ENCODE measurements at regions not wholly inside any gene's neighbourhood (a gene's known extent, or its start where the extent isn't known, plus 50 kb on each side); places are given as distances from the start of the nearest gene placed in this dataset.

DNA sequence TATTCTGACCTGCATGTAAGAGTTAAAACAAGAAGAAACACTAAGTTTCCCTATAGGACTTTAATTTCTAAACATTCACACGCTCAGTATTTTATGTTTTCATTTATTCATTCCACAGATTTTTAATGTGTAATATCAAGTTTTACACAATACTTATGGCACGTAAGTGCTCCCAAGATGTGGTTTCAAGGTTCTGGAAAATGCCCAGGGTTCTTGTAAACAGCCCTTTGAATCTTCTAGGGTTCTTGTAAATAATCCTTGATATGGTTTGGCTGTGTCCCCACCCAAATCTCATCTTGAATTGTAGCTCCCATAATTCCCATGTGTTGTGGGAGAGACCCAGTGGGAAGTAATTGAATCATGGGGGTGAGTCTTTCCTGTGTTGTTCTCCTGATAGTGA, 383.0 kb downstream of the TXNL1 start:
- no peak for TF ChIP-seq CTCF (IDR thresholded peaks at IDR 0.05; ENCODE audit: extremely low read depth, insufficient read depth, missing control alignments)
- in situ Hi-C loops (cut with MboI; ENCODE audit: low pct_unique_long_range_greater_than_20kb, low sequenced_read_pairs, unreplicated experiment), result no loop called here
- no peak for DNase-seq (ENCODE audit: low spot score)

DNA sequence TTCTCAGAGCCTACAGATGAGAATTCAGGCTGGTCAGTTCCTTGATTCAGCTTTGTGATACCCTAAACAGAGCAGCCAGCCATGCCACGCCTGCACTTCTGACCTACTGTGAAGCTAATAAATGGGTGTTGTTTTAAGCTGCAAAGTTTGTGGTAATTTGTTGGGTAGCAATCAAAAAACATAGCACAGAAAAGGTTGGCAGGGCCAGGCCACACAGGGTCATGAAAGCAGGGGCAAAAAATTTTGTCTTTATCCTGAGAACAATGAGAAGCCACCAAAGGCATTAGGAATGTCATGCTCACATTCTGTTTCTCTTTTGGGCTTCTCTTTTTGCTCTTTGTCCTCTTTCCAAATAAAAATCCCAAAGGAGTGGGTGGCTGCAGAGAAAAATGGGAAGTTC, 385.9 kb downstream of the TXNL1 start:
- in situ Hi-C loops (cut with MboI; ENCODE audit: low pct_unique_long_range_greater_than_20kb, low sequenced_read_pairs, unreplicated experiment), result no loop called here
- TF ChIP-seq CTCF (IDR thresholded peaks at IDR 0.05; ENCODE audit: extremely low read depth, insufficient read depth, missing control alignments), result no peak
- DNase-seq (ENCODE audit: low spot score), result no peak

GRCh38 chr18:56248610-56249235, 389.7 kb downstream of the TXNL1 start:
- in situ Hi-C loops (cut with MboI; ENCODE audit: low pct_unique_long_range_greater_than_20kb, low sequenced_read_pairs, unreplicated experiment), result no loop called here
- DNase-seq (ENCODE audit: low spot score), result no peak
- TF ChIP-seq CTCF (IDR thresholded peaks at IDR 0.05; ENCODE audit: extremely low read depth, insufficient read depth, missing control alignments), result no peak

GRCh38 chr18:56246916-56247315, 391.5 kb downstream of the TXNL1 start:
- in situ Hi-C loops (cut with MboI; ENCODE audit: low pct_unique_long_range_greater_than_20kb, low sequenced_read_pairs, unreplicated experiment), result no loop called here
- TF ChIP-seq CTCF (IDR thresholded peaks at IDR 0.05; ENCODE audit: extremely low read depth, insufficient read depth, missing control alignments), result no peak
- DNase-seq (ENCODE audit: low spot score), result no peak

GRCh38 chr18:56245866-56246580, 392.4 kb downstream of the TXNL1 start:
- in situ Hi-C loops (cut with MboI; ENCODE audit: low pct_unique_long_range_greater_than_20kb, low sequenced_read_pairs, unreplicated experiment), result no loop called here
- no peak for DNase-seq (ENCODE audit: low spot score)
- TF ChIP-seq CTCF (IDR thresholded peaks at IDR 0.05; ENCODE audit: extremely low read depth, insufficient read depth, missing control alignments), result no peak

- DNase-seq (ENCODE audit: low spot score), result no peak
- in situ Hi-C loops (cut with MboI; ENCODE audit: low pct_unique_long_range_greater_than_20kb, low sequenced_read_pairs, unreplicated experiment), result no loop called here
- TF ChIP-seq CTCF (IDR thresholded peaks at IDR 0.05; ENCODE audit: extremely low read depth, insufficient read depth, missing control alignments), result no peak
Measured at GRCh38 chr18:56240405-56240804, 398.0 kb downstream of the TXNL1 start.
